ENCODE measurements at regions not wholly inside any gene's neighbourhood (a gene's known extent, or its start where the extent isn't known, plus 50 kb on each side); places are given as distances from the start of the nearest gene placed in this dataset.
A peak's percentile ranks its signal among the peaks of the same experiment; 100 is the strongest.
"Not testable (repeated sequence)": the region's sequence is repeated elsewhere in the genome, so short reads cannot be mapped to it uniquely, and the experiment has no call there.

DNA sequence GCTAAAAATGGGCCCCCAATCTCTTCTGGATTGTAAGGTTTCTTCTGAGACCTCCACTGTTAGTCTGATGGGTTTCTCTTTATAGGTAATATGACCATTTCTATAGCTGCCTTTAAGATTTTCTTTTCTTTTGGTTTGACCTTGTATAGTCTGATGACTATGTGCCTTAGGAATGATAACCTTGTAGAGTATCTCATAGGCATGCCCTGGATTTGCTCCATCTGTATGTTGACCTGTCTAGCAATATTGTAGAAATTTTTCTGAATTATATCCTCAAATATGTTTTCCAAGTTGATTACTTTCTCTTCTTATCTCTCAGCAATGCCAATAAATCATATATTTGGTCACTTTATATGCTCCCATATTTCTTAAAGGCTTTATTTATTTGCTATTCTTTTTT lies 1403.8 kb upstream of the GOT2 start:
- DNase-seq (ENCODE audit: insufficient read length, low spot score, missing footprints): no peak
- TF ChIP-seq, protein P1, sequence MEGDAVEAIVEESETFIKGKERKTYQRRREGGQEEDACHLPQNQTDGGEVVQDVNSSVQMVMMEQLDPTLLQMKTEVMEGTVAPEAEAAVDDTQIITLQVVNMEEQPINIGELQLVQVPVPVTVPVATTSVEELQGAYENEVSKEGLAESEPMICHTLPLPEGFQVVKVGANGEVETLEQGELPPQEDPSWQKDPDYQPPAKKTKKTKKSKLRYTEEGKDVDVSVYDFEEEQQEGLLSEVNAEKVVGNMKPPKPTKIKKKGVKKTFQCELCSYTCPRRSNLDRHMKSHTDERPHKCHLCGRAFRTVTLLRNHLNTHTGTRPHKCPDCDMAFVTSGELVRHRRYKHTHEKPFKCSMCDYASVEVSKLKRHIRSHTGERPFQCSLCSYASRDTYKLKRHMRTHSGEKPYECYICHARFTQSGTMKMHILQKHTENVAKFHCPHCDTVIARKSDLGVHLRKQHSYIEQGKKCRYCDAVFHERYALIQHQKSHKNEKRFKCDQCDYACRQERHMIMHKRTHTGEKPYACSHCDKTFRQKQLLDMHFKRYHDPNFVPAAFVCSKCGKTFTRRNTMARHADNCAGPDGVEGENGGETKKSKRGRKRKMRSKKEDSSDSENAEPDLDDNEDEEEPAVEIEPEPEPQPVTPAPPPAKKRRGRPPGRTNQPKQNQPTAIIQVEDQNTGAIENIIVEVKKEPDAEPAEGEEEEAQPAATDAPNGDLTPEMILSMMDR (IDR thresholded peaks at IDR 0.05; ENCODE audit: extremely low read depth, low read depth, low read length): no peak
- Histone ChIP-seq H3K9me3 (ENCODE audit: low read depth, low read length) (no peaks in the 10 kb centered on the region), H3K4me3 (ENCODE audit: insufficient read depth, low read length) (no peak overlapping the region), H2AFZ (ENCODE audit: low read length) (no peak overlapping the region), H3K4me2 (ENCODE audit: insufficient read depth, low read length) (no peak overlapping the region), H4K20me1 (ENCODE audit: insufficient read depth, low read length) (no peaks in the 10 kb centered on the region), H3K79me2 (ENCODE audit: insufficient read depth, low read length) (no peaks in the 10 kb centered on the region), H3K27me3 (ENCODE audit: insufficient read depth, low read length) (no peaks in the 10 kb centered on the region), H3K27ac (ENCODE audit: low read depth, low read length) (no peak overlapping the region), H3K36me3 (ENCODE audit: insufficient read depth, low read length) (no peaks in the 10 kb centered on the region), H3K4me1 (ENCODE audit: insufficient read depth, low read length) (no peaks in the 10 kb centered on the region)

- Histone ChIP-seq H3K79me2 (ENCODE audit: insufficient read depth, low read length) (no peaks in the 10 kb centered on the region), H4K20me1 (ENCODE audit: insufficient read depth, low read length) (no peaks in the 10 kb centered on the region), H2AFZ (ENCODE audit: low read length) (no peak overlapping the region), H3K27me3 (ENCODE audit: insufficient read depth, low read length) (no peaks in the 10 kb centered on the region), H3K36me3 (ENCODE audit: insufficient read depth, low read length) (no peaks in the 10 kb centered on the region), H3K27ac (ENCODE audit: low read depth, low read length) (no peak overlapping the region), H3K9me3 (ENCODE audit: low read depth, low read length) (no peaks in the 10 kb centered on the region), H3K4me2 (ENCODE audit: insufficient read depth, low read length) (no peak overlapping the region), H3K4me1 (ENCODE audit: insufficient read depth, low read length) (no peaks in the 10 kb centered on the region), H3K4me3 (ENCODE audit: insufficient read depth, low read length) (no peak overlapping the region)
- TF ChIP-seq, protein P1 (IDR thresholded peaks at IDR 0.05; ENCODE audit: extremely low read depth, low read depth, low read length): no peak
- no peak for DNase-seq (ENCODE audit: insufficient read length, low spot score, missing footprints)
Observed at GRCh38 chr16:60127196-60127595, 1393.1 kb upstream of the GOT2 start.

DNA sequence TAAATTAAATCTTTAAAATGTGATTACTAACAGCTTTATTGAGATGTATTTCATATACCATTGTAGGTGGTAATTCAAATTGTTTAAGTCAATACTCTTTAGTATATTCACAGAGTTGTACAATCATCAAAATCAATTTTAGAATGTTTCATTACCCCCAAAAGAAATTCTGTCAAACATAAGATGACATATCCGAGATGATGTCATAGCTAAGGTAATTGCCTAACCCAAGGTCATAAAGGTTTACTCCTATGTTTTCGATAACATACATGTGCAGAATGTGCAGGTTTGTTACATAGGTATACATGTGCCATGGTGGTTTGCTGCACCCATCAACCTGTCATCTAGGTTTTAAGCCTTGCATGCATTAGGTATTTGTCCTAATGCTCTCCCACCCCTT lies 1392.0 kb upstream of the GOT2 start:
- not testable (repeated sequence) for H3K79me2 ChIP-seq (ENCODE audit: insufficient read depth, low read length); H2AFZ ChIP-seq (ENCODE audit: low read length); H4K20me1 ChIP-seq (ENCODE audit: insufficient read depth, low read length); H3K4me3 ChIP-seq (ENCODE audit: insufficient read depth, low read length); H3K27me3 ChIP-seq (ENCODE audit: insufficient read depth, low read length); DNase-seq (ENCODE audit: insufficient read length, low spot score, missing footprints); H3K36me3 ChIP-seq (ENCODE audit: insufficient read depth, low read length); H3K9me3 ChIP-seq (ENCODE audit: low read depth, low read length); H3K27ac ChIP-seq (ENCODE audit: low read depth, low read length); H3K4me2 ChIP-seq (ENCODE audit: insufficient read depth, low read length); H3K4me1 ChIP-seq (ENCODE audit: insufficient read depth, low read length)

GRCh38 chr16:60123392-60124023 lies 1389.4 kb upstream of the GOT2 start:
- no peaks in the 10 kb centered on the region for H3K36me3 ChIP-seq (ENCODE audit: insufficient read depth, low read length)
- no peaks in the 10 kb centered on the region for H3K4me1 ChIP-seq (ENCODE audit: insufficient read depth, low read length)
- H2AFZ ChIP-seq (ENCODE audit: low read length): peak overlapping the region; percentile 25
- DNase-seq (ENCODE audit: insufficient read length, low spot score, missing footprints): peak; percentile 6
- TF ChIP-seq, protein P1 (IDR thresholded peaks at IDR 0.05; ENCODE audit: extremely low read depth, low read depth, low read length): no peak
- no peaks in the 10 kb centered on the region for H3K27me3 ChIP-seq (ENCODE audit: insufficient read depth, low read length)
- no peak overlapping the region for H3K4me2 ChIP-seq (ENCODE audit: insufficient read depth, low read length)
- no peaks in the 10 kb centered on the region for H4K20me1 ChIP-seq (ENCODE audit: insufficient read depth, low read length)
- no peak overlapping the region for H3K4me3 ChIP-seq (ENCODE audit: insufficient read depth, low read length)
- no peaks in the 10 kb centered on the region for H3K79me2 ChIP-seq (ENCODE audit: insufficient read depth, low read length)
- H3K27ac ChIP-seq (ENCODE audit: low read depth, low read length): no peak overlapping the region
- no peaks in the 10 kb centered on the region for H3K9me3 ChIP-seq (ENCODE audit: low read depth, low read length)
